K562 (cell line): ENCODE measurements at regions not wholly inside any gene's neighbourhood (a gene's known extent, or its start where the extent isn't known, plus 50 kb on each side); places are given as distances from the start of the nearest gene placed in this dataset.

ENCODE experiments used
- ATAC-seq: fragments of 200-7000 bp; cut with Tn5 transposase; 3 replicates; pipeline ENCODE4 v1.9.1; 2020; ENCODE audit warnings: moderate library complexity
- BruUV-seq: library from RNA; stranded (reverse); fragments of 400-500 nt; replicated peaks from 2 replicates; lab custom pipeline; 2021; lab: Mats Ljungman, UMichigan
- CTCF ChIA-PET: fragments of 300-600 bp; formaldehyde crosslinking; extraction: SDS; loops from one replicate; lab custom pipeline; 2021; ENCODE audit warnings: low intra/inter-chr PET ratio; lab: Yijun Ruan, JAX
- POLR2A ChIA-PET: fragments of 300-600, 350-650 bp; sonication (Branson Sonifier 250); formaldehyde crosslinking; extraction: SDS; loops from one replicate; lab custom pipeline; 2021; ENCODE audit warnings: antibody characterized with exemption, inconsistent platforms; lab: Yijun Ruan, JAX
- DNase-seq, 4 experiments: peaks; one replicate each; pipeline versions ENCODE4 v3.0.0 to v3.0.0-alpha.2; 2011 to 2018; ENCODE audit warnings: low spot score in 3 of 4, mixed read lengths in 3 of 4; ENCODE audit errors: extremely low read depth in 1 of 4
- FAIRE-seq: peaks from 2 replicates; lab custom pipeline; 2011; peaks lifted over from hg19 to GRCh38; lab: Jason Lieb, UNC
- H2AFZ ChIP-seq: 2 replicates; pipeline ENCODE4 v1.6.0; 2011; ENCODE audit warnings: low read depth, low read length, control low read depth, inconsistent platforms
- H3K27ac ChIP-seq: fragments of 200-600 bp; 3 replicates; pipeline ENCODE4 v1.8.0; 2011; ENCODE audit warnings: low read depth, mild to moderate bottlenecking, control low read depth, inconsistent platforms, low read length, moderate library complexity, mixed read lengths; ENCODE audit errors: extremely low read depth
- H3K27me3 ChIP-seq, 2 experiments: fragments of 300-600 bp in 1 of 2; 2 replicates in 1 of 2; 3 replicates in 1 of 2; pipeline versions ENCODE4 v1.6.0 to v1.8.0; 2011; ENCODE audit warnings: inconsistent platforms in 2 of 2, low read length in 2 of 2, mild to moderate bottlenecking in 1 of 2, mixed read lengths in 1 of 2, moderate library complexity in 1 of 2; ENCODE audit not compliant: control insufficient read depth in 2 of 2, insufficient read depth in 2 of 2
- H3K36me3 ChIP-seq: fragments of 300-600 bp; 3 replicates; pipeline ENCODE4 v1.8.0; 2011; ENCODE audit warnings: mild to moderate bottlenecking, low read length, inconsistent platforms; ENCODE audit not compliant: control insufficient read depth, insufficient read depth
- H3K4me1 ChIP-seq, 2 experiments: fragments of 200-600 bp in 1 of 2; replicated peaks in 1 of 2; 2 replicates in 1 of 2; 3 replicates in 1 of 2; pipeline versions ENCODE4 v1.5.1 to v1.8.0; 2011; ENCODE audit warnings: inconsistent platforms in 2 of 2, low read length in 2 of 2, mild to moderate bottlenecking in 1 of 2, mixed read lengths in 1 of 2, moderate library complexity in 1 of 2; ENCODE audit not compliant: control insufficient read depth in 2 of 2, insufficient read depth in 2 of 2
- H3K4me2 ChIP-seq: 2 replicates; pipeline ENCODE4 v1.6.1; 2011; ENCODE audit warnings: low read length, control low read depth, inconsistent platforms, mixed read lengths; ENCODE audit not compliant: insufficient read depth
- H3K4me3 ChIP-seq: fragments of 200-600 bp; sonication (generic), shearing (Covaris generic); 2 replicates; pipeline ENCODE4 v1.5.1; 2016; ENCODE audit warnings: control low read depth, inconsistent platforms
- H3K79me2 ChIP-seq: fragments of 200-600 bp; 3 replicates; pipeline ENCODE4 v1.8.0; 2011; ENCODE audit warnings: low read length, inconsistent platforms; ENCODE audit not compliant: control insufficient read depth, insufficient read depth
- H3K9ac ChIP-seq, 2 experiments: 2 replicates each; pipeline versions ENCODE4 v1.6.0 to v1.6.1; 2011; ENCODE audit warnings: low read depth in 2 of 2, low read length in 2 of 2, control low read depth in 1 of 2, inconsistent platforms in 1 of 2, mild to moderate bottlenecking in 1 of 2, mixed read lengths in 1 of 2; ENCODE audit not compliant: insufficient read depth in 1 of 2
- H3K9me1 ChIP-seq: one replicate; pipeline ENCODE4 v1.6.0; 2011; ENCODE audit warnings: inconsistent platforms, mild to moderate bottlenecking, low read length, moderate library complexity; ENCODE audit not compliant: control insufficient read depth, insufficient read depth
- H3K9me3 ChIP-seq: replicated peaks from 2 replicates; pipeline ENCODE4 v1.5.1; 2011; ENCODE audit warnings: low read depth, low read length, inconsistent platforms; ENCODE audit not compliant: control insufficient read depth, insufficient read depth
- H4K20me1 ChIP-seq: replicated peaks from 2 replicates; pipeline ENCODE4 v1.6.1; 2011; ENCODE audit warnings: low read length, inconsistent platforms, mixed read lengths; ENCODE audit not compliant: control insufficient read depth, insufficient read depth
- HDAC6 ChIP-seq: IDR thresholded peaks from 2 replicates; pipeline ENCODE4 v1.6.1; 2012; ENCODE audit warnings: low read depth, mild to moderate bottlenecking, control low read depth, inconsistent platforms, low read length, moderate library complexity
- WGBS: fragments of 100-300 bp; shearing (Covaris generic); methylation state at CpG from one replicate; pipeline ENCODE4 v1.1.6; 2016; ENCODE audit warnings: low coverage, mixed read lengths; ENCODE audit not compliant: insufficient coverage; ENCODE audit errors: missing lambda C conversion rate; 5-methylcytosine and 5-hydroxymethylcytosine counted together
- in situ Hi-C: fragments of 300-500 bp; cut with MboI; formaldehyde crosslinking; loops from 4 replicates; pipeline ENCODE4 v1.15.0; 2018; ENCODE audit warnings: inconsistent platforms, mixed read lengths
- intact Hi-C: fragments of 100-400 bp; cut with micrococcal nuclease; formaldehyde crosslinking; loops from 2 replicates; pipeline ENCODE4 v1.14.2; 2022
- TF ChIP-seq, protein P1 (sequence below), 2 experiments: IDR thresholded peaks; 2 replicates each; pipeline ENCODE4 v1.6.1; 2012; ENCODE audit warnings: improper control_type of control experiment in 2 of 2, low read depth in 2 of 2, low read length in 2 of 2, borderline replicate concordance in 1 of 2

- Histone ChIP-seq H3K9me3 (no peaks in the 10 kb centered on the region), H3K9ac (no peak overlapping the region), H2AFZ (no peak overlapping the region), H3K36me3 (no peaks in the 10 kb centered on the region), H3K79me2 (no peaks in the 10 kb centered on the region), H3K4me3 (no peak overlapping the region), H3K4me1 (no peaks in the 10 kb centered on the region), H3K27me3 (no peaks in the 10 kb centered on the region), H3K27ac (no peak overlapping the region), H3K9me1 (no peaks in the 10 kb centered on the region), H3K4me2 (no peak overlapping the region), H4K20me1 (no peaks in the 10 kb centered on the region)
- 1% methylated on average over 32 of the region's 32 CpGs for WGBS
- DNase-seq (no peak), ATAC-seq (no peak), FAIRE-seq (no peak)
- POLR2A ChIA-PET: no interaction called here
- TF ChIP-seq HDAC6: no peak
- TF ChIP-seq, protein P1, sequence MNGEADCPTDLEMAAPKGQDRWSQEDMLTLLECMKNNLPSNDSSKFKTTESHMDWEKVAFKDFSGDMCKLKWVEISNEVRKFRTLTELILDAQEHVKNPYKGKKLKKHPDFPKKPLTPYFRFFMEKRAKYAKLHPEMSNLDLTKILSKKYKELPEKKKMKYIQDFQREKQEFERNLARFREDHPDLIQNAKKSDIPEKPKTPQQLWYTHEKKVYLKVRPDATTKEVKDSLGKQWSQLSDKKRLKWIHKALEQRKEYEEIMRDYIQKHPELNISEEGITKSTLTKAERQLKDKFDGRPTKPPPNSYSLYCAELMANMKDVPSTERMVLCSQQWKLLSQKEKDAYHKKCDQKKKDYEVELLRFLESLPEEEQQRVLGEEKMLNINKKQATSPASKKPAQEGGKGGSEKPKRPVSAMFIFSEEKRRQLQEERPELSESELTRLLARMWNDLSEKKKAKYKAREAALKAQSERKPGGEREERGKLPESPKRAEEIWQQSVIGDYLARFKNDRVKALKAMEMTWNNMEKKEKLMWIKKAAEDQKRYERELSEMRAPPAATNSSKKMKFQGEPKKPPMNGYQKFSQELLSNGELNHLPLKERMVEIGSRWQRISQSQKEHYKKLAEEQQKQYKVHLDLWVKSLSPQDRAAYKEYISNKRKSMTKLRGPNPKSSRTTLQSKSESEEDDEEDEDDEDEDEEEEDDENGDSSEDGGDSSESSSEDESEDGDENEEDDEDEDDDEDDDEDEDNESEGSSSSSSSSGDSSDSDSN (IDR thresholded peaks at IDR 0.05; ENCODE audit: borderline replicate concordance in 1 of 2, low read depth in 2 of 2, low read length in 2 of 2): no peak
- BruUV-seq: no TSS peak
- intact Hi-C loops: no loop called here
- CTCF ChIA-PET: no interaction called here
- in situ Hi-C loops: no loop called here
Measured at GRCh38 chr4:116598155-116598979, 487.0 kb downstream of the TRAM1L1 start.
